GM13976 (cell line): ENCODE measurements at regions not wholly inside any gene's neighbourhood (a gene's known extent, or its start where the extent isn't known, plus 50 kb on each side); places are given as distances from the start of the nearest gene placed in this dataset.

ENCODE experiments used
- DNase-seq: peaks from one replicate; pipeline ENCODE4 v3.0.0; 2012; ENCODE audit warnings: low spot score
- CTCF ChIP-seq: IDR thresholded peaks from 2 replicates; pipeline ENCODE4 v1.5.1; 2012; ENCODE audit warnings: borderline replicate concordance, mild to moderate bottlenecking; ENCODE audit not compliant: insufficient read depth; ENCODE audit errors: extremely low read depth, missing control alignments, control extremely low read depth
- in situ Hi-C: fragments of 300-500 bp; cut with MboI; formaldehyde crosslinking; loops from one replicate; pipeline ENCODE4 v1.12.0; 2022; ENCODE audit warnings: low sequenced_read_pairs, mixed read lengths, inconsistent platforms; ENCODE audit not compliant: unreplicated experiment

DNA sequence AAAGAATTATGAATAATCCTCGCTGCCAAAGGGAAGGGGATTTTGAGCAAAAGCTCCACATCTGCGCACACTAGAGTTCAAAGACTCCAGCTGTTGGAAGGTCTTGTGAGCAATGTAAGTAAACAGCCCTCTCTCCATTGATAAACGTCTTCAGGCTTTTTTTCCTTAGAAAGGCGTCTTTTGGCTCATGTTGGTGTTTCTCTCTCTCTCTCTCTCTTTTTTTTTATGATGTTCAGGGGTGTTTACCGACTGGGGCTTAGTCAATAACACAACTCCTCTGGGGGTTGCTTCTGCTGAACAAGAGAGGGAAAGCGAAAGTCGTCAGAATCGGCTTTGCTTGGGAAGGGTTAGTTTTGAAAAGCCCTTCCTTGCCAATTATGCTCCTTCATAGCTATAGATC, 53.2 kb upstream of the C1QTNF7 start:
- no peak for TF ChIP-seq CTCF
- in situ Hi-C loops, result no loop called here
- DNase-seq, result no peak

GRCh38 chr4:15375667-15376066, 52.2 kb upstream of the C1QTNF7 start:
- TF ChIP-seq CTCF, result no peak
- DNase-seq, result no peak
- in situ Hi-C loops, result no loop called here

GRCh38 chr4:15376145-15376544, 51.7 kb upstream of the C1QTNF7 start:
- TF ChIP-seq CTCF, result no peak
- in situ Hi-C loops, result no loop called here
- DNase-seq, result no peak

GRCh38 chr4:15376594-15376993, 51.2 kb upstream of the C1QTNF7 start:
- no peak for DNase-seq
- in situ Hi-C loops, result no loop called here
- TF ChIP-seq CTCF, result no peak
